CD1c-positive myeloid dendritic cell (primary cell): ENCODE measurements at regions not wholly inside any gene's neighbourhood (a gene's known extent, or its start where the extent isn't known, plus 50 kb on each side); places are given as distances from the start of the nearest gene placed in this dataset.

Source experiments
- DNase-seq: peaks from one replicate; pipeline ENCODE4 v3.0.0-alpha.2; 2016; ENCODE audit errors: extremely low spot score

DNA sequence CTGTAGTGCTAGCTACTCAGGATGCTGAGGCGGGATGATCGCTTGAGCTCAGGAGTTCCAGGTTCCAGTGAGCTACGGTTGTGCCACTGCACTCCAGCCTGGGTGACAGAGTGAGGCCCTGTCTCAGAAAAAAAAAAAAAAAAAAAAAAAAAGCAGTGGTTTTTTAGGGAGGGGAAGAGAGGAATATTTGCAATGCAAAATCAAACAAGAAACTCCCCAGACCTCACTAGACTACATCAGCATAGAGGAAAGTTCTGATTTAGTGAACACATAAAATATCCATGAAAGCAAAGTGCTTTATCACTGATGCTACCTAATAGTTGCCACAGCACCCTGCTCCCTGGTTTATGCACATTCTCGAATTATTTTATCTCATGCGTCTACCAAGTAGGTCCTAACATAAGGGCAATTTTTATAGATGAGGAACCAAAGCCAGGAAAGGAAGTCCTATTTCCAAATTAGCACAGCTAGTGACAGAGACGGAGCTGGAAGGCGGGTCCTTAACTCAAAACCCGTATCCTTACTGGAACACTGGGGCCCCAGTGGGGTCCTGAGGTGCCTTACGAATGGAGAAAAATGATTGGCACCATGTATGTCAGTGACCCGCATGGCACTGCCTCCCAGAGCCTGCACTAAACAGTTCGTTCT lies 50.7 kb upstream of the GPR157 start:
- peak; percentile 57 for DNase-seq

DNA sequence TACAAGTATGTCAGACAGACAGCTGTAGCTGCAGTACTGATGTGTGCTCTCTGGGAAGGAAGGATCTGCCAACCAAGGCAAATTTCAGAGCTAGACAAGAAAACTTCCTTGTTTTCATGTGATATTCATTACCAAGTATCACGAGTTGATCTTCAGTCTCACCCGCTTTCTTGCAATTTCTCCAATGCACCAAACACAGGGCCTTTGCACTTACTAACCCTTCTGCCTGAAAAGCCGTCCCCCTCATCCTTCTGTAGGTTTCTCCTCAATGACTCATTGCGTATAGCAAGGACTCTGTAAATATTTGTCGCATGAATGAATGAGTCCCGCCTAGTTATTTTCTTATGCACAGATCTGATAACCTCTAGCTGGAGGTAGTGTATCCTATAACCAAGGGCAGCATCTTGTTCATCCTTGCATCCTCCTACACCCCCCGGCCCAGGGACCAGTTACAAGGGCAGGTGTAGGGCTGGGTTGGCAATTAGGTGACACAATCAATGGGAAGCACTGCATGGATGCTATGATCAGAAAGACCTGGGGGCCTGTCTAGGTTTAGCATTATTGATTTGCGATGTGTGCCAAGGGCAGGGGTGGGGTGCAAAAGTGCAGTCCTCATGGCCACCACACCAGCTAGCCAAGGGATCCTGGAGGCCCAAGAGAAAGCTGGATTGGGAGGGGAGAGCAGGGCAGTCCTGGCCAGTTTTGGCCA lies 51.4 kb upstream of the GPR157 start:
- peak; percentile 62 for DNase-seq

DNA sequence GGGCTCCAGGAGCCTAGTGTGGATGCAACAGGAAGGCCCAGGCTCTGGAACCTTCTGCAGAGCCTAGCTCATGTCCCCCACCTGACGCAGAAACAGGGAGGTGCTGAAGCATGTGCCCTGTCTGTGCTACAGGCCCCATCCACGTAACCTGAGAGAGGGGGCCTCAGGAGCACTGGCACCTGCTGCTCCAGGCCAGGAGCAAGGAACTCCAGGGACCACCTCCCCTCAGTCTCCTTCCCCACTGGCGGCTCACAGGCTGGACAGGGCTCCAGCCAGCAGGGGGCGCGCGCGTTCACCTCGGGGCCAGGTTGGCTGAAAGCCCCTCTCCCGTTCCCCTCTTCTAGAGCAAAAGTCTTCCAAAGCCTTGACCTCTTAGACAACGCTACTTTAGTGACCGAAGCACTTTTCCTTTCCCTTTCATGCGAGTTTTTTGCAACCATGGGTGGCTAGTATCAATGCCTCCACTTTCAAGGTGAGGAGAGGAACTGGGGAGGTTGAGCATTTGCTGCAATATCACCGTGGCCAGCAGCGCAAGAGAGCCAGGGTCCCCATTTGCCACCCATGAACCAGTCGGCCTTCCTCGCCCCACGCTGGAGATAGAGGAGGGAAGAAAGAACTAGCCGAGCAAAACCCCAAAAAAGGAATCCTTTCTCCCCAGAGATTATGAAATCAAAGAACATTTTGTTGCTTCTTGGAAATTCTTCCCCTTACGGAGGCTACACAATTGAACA lies 52.4 kb upstream of the GPR157 start:
- DNase-seq: peak; percentile 64

DNA sequence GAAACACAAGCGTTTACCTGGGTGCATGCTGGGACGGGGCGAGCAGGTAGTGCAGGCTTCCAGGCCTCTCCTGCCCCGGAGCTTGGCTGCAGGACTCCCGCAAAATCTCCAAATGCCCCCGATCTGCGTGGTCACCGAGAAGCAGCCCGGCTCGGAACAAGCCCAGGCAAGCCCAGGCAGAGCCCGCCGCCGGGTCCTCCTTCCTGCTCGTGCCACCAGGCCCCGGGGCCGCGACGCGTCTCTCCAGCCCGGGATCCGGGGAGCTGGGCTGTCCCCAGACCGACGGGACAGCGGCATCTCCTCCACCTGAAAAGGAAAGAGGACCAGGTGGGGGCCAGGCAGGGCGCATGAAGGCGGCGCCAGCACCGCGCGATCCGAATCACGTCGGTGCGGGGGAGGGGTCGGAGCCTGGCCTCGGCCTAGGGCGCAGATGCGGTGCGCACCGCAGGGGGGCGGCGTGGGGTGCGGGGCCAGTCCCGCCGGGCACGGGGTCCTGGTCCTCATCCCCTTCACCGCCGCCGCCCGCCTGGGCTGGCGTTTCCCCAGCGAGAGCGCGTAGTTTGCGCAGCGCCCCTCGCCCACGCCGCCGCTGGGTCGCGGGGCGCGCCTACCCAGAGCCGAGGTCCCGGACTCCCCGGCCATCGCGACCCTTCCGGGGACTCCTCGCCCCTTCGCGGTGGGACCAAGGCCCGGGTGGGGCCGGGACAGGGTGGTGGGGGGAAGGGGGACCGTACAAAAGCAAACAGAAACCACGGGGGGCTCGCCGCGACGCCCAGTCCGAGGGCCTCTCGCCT lies 52.4 kb upstream of the H6PD start:
- peak; percentile 50 for DNase-seq

DNA sequence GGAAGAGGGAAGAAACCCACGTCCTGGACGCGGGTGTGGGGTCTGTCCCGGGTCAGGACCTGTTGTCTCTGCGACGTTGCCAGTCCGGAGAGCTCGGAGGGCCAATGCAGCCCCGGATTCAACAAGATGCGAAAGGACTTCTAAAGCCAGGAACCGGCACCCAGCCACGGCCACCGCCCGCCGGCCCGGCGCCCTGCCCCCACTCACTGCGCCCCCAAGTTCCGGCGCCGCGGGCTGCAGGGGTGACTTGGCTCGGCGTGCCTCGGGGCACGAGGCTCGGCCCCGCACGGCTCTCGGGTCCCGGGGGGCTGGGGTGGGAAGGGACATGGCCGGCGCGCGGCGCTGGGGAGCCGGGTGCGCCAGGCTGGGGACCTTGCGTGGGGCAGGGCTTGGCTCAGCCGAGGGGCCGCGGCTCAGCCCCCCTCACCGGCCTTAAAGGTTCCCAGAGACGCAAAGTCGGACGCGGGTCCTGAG lies 51.8 kb upstream of the H6PD start:
- DNase-seq: no peak

DNA sequence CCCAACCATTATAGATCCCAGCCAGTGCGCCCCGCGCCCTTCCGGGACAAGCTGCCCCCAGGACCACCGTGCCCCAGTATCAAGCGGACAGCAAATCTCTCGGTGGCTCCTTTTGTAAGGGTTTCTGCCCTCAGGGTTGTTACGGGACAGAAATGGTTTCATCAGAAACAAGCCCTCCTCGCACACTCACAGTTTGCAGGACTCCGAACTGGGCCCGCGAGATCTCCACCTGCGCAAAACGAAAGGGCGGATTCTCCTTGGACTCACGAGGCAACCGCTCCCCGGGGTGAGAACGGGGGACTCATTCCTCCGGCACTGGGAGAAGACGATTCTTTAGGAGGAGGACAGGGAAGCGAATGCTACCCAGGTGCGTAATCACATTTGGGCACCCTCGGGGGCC lies 51.1 kb upstream of the H6PD start:
- DNase-seq: no peak

DNA sequence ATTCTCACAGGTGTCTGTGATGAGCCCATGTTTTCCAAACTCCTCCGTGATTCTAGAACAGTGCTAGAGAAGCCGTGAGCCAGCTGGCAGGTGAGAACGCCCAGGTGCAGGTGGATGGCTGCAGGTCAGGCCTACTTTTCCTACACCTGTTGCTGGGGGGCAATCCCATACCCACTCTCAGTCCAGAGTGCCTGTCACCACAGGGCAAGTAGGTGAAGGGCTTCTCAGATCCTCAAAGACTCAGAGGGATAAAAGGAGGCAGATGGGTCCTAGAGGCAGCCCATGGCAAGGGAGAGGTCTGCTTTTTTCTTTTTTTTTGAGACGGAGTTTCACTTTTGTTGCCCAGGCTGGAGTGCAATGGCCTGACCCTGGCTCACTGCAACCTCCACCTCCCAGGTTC lies 50.7 kb upstream of the H6PD start:
- DNase-seq: no peak

DNA sequence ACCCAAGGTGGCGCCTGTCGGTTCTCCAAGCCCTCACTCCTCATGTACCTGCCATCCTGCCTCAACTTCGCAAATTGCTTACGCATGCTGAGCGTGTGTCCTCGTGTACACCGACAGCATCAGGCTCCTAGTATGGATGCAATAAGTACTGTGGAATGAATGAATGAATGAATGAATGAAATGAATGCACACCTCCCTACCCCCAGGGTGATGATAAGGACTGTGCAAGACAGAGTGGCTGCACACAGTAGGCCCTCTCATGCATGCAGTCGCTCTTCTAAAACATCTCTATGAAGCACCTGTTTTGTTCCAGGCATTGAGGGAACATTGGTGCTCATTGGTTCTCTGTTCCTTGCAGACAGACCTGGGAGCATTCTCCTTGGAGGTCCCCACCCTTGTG lies 49.8 kb upstream of the H6PD start:
- DNase-seq: no peak
